ENCODE measurements at regions not wholly inside any gene's neighbourhood (a gene's known extent, or its start where the extent isn't known, plus 50 kb on each side); places are given as distances from the start of the nearest gene placed in this dataset.
"Not testable (repeated sequence)": the region's sequence is repeated elsewhere in the genome, so short reads cannot be mapped to it uniquely, and the experiment has no call there.

DNA sequence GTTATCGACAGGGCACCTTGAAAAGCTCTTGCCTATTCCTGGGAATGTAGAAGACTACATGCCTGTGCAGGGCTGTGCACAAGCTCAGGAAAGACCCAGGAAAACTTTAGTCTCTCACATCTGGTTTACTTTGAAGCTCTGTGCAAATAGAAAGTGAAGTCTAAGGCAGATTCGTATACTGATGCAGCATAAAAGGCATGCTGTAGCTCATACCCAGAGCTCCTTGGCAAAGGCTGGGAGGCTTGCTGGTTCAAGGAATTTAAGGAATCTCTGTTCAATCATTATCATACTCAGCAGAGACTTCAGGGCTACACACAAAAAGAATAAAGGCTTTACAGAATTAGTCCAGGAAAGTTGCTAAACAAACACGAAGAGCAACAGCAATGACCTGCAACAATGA lies 192.0 kb downstream of the OTUD1 start:
- no peaks in the 10 kb centered on the region for H3K27me3 ChIP-seq (ENCODE audit: control insufficient read depth, insufficient read depth, low read length)
- DNase-seq (ENCODE audit: low read depth, low spot score) = no peak
- peaks cover 17% of the 10 kb centered on the region for H3K9me3 ChIP-seq (ENCODE audit: control insufficient read depth, insufficient read depth, low read length)
- no peak overlapping the region for H3K27ac ChIP-seq (ENCODE audit: low read depth, low read length)
- TF ChIP-seq, protein P1, sequence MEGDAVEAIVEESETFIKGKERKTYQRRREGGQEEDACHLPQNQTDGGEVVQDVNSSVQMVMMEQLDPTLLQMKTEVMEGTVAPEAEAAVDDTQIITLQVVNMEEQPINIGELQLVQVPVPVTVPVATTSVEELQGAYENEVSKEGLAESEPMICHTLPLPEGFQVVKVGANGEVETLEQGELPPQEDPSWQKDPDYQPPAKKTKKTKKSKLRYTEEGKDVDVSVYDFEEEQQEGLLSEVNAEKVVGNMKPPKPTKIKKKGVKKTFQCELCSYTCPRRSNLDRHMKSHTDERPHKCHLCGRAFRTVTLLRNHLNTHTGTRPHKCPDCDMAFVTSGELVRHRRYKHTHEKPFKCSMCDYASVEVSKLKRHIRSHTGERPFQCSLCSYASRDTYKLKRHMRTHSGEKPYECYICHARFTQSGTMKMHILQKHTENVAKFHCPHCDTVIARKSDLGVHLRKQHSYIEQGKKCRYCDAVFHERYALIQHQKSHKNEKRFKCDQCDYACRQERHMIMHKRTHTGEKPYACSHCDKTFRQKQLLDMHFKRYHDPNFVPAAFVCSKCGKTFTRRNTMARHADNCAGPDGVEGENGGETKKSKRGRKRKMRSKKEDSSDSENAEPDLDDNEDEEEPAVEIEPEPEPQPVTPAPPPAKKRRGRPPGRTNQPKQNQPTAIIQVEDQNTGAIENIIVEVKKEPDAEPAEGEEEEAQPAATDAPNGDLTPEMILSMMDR (IDR thresholded peaks at IDR 0.05; ENCODE audit: low read depth, low read length) = no peak
- ChIA-PET POLR2A (no interaction called here), CTCF (no interaction called here)
- H3K4me3 ChIP-seq (ENCODE audit: low read depth, low read length) = no peak overlapping the region

DNA sequence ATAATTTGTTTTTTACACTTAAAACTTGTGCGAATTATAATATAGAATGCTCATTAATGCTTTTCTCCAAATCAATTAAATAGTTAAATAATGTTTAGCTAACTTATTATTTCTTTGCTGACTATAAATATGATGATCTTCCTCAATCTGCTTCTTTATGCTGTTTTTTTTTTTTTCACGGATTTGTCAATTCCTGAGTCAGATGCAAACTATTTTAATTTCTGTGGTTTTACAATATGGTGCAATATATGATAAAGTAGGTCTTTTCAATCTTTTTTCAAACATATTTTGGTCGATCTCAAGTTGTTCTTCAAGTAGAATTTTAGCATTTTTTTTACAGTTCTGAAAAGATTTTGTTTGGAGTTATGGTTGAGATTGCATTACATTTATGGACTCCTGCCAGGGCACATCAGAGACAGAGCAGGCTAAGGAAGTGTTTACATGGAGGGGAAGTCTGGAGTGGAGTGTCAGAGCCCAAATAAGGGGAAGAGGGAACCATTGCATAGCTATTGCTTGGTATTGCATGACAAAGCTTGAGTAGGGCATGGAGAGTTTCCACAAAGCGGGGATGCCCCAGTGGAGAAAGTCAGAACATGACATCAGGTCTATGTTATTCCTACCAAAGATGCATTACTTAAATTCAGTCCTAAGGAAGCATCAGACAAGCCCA lies 204.4 kb downstream of the OTUD1 start:
- CTCF ChIA-PET = no interaction called here
- POLR2A ChIA-PET = no interaction called here
- TF ChIP-seq, protein P1 (IDR thresholded peaks at IDR 0.05; ENCODE audit: low read depth, low read length) = no peak
- H3K9me3 ChIP-seq (ENCODE audit: control insufficient read depth, insufficient read depth, low read length) = 0 out of 2 replicates have a peak, but pooled peaks cover 4% of the 10 kb centered on the region
- H3K27ac ChIP-seq (ENCODE audit: low read depth, low read length) = no peak overlapping the region
- H3K27me3 ChIP-seq (ENCODE audit: control insufficient read depth, insufficient read depth, low read length) = no peaks in the 10 kb centered on the region
- H3K4me3 ChIP-seq (ENCODE audit: low read depth, low read length) = no peak overlapping the region
- DNase-seq (ENCODE audit: low read depth, low spot score) = no peak

DNA sequence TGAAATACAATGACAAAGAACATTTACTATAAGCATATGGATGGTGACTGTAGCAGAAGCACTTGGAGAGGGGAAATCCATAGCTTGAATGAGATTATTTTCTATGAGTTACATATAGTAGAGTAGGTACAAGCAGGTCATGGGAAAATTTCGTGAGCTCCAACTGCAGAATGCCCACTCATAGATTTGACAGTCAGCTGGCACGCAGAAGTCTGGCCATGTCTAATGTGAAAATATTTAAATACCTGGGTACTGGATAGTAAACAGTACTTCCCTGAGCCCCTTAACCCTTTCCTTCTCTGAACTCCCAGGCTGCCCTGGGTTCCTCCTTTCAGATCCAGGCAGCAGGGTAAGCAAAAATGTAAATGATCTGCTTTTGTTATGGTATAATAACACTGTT lies 209.7 kb downstream of the OTUD1 start:
- POLR2A ChIA-PET = no interaction called here
- TF ChIP-seq, protein P1 (IDR thresholded peaks at IDR 0.05; ENCODE audit: low read depth, low read length) = no peak

DNA sequence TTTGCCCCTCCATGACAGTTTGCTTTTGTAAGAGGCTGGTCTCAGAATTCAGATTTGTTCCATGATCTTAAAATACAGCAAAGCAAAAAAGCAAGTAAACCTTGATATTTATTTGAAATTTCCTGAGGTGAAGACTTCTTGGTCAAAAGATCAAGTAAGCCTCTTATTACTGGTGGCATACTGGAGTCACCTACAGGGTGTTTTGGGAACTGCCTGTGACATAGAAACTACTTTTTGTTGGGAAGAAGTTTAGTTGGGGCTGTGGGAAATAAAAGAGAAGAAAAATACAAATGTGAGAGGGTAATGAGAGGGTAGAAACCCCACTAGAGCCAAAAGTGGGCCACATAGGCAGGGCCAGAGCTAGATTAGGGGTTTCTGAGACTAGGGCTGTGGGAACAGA lies 217.9 kb downstream of the OTUD1 start:
- peaks cover 14% of the 10 kb centered on the region for H3K9me3 ChIP-seq (ENCODE audit: control insufficient read depth, insufficient read depth, low read length)
- ChIA-PET POLR2A (no interaction called here), CTCF (no interaction called here)
- TF ChIP-seq, protein P1 (IDR thresholded peaks at IDR 0.05; ENCODE audit: low read depth, low read length) = no peak
- no peak overlapping the region for H3K4me3 ChIP-seq (ENCODE audit: low read depth, low read length)
- H3K27me3 ChIP-seq (ENCODE audit: control insufficient read depth, insufficient read depth, low read length) = no peaks in the 10 kb centered on the region
- DNase-seq (ENCODE audit: low read depth, low spot score) = no peak
- no peak overlapping the region for H3K27ac ChIP-seq (ENCODE audit: low read depth, low read length)

More for the DNA sequence above, 209.7 kb downstream of the OTUD1 start:
- DNase-seq (ENCODE audit: low read depth, low spot score) = no peak
- CTCF ChIA-PET = no interaction called here
- H3K27me3 ChIP-seq (ENCODE audit: control insufficient read depth, insufficient read depth, low read length) = no peaks in the 10 kb centered on the region
- no peak overlapping the region for H3K27ac ChIP-seq (ENCODE audit: low read depth, low read length)
- peaks cover 14% of the 10 kb centered on the region for H3K9me3 ChIP-seq (ENCODE audit: control insufficient read depth, insufficient read depth, low read length)
- no peak overlapping the region for H3K4me3 ChIP-seq (ENCODE audit: low read depth, low read length)

DNA sequence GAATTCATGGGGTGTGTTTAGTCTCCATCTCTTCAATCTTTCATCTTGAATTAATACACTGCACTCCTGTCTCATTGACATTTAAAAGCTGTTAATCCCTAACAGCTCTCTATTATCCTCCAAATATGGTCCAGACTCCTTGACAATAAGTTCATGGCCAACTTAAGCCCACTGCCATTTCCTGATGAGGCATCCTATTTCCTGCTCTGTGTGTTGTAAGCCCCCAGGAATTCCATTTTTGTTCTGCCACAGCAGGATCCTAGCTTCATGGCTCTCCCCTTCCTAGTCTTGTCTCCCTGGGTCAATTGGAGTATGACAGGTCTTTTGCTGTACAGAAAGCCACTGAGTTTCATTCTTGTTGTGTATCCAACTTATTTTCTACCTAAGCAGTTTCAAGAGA lies 218.8 kb downstream of the OTUD1 start:
- no peaks in the 10 kb centered on the region for H3K27me3 ChIP-seq (ENCODE audit: control insufficient read depth, insufficient read depth, low read length)
- peaks cover 15% of the 10 kb centered on the region for H3K9me3 ChIP-seq (ENCODE audit: control insufficient read depth, insufficient read depth, low read length)
- no peak overlapping the region for H3K27ac ChIP-seq (ENCODE audit: low read depth, low read length)
- no peak for DNase-seq (ENCODE audit: low read depth, low spot score)
- CTCF ChIA-PET = no interaction called here
- POLR2A ChIA-PET = no interaction called here
- TF ChIP-seq, protein P1 (IDR thresholded peaks at IDR 0.05; ENCODE audit: low read depth, low read length) = no peak
- H3K4me3 ChIP-seq (ENCODE audit: low read depth, low read length) = no peak overlapping the region

DNA sequence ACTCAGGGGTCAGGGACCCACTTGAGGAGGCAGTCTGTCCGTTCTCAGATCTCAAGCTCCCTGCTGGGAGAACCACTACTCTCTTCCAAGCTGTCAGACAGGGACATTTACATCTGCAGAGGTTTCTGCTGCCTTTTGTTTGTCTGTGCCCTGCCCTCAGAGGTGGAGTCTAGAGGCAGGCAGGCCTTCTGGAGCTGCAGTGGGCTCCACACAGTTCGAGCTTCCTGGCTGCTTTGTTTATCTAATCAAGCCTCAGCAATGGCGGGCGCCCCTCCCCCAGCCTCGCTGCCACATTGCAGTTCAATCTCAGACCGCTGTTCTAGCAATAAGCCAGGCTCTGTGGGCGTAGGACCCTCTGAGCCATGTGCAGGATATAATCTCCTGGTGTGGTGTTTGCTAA lies 233.0 kb downstream of the OTUD1 start:
- CTCF ChIA-PET; POLR2A ChIA-PET; H3K4me3 ChIP-seq (ENCODE audit: low read depth, low read length); H3K27me3 ChIP-seq (ENCODE audit: control insufficient read depth, insufficient read depth, low read length); DNase-seq (ENCODE audit: low read depth, low spot score); H3K9me3 ChIP-seq (ENCODE audit: control insufficient read depth, insufficient read depth, low read length); H3K27ac ChIP-seq (ENCODE audit: low read depth, low read length): not testable (repeated sequence)
